IPS DF 6.9 (cell line): ENCODE measurements at regions not wholly inside any gene's neighbourhood (a gene's known extent, or its start where the extent isn't known, plus 50 kb on each side); places are given as distances from the start of the nearest gene placed in this dataset.

Experiments
- DNase-seq: peaks from one replicate; pipeline ENCODE4 v3.0.0-alpha.2; 2013; ENCODE audit warnings: low read depth, low spot score
- H3K27ac ChIP-seq: one replicate; pipeline ENCODE4 v1.5.1; 2013; ENCODE audit warnings: low read length, control low read depth
- H3K27me3 ChIP-seq: 2 replicates; pipeline ENCODE4 v1.6.1; 2013; ENCODE audit warnings: mild to moderate bottlenecking, low read length; ENCODE audit not compliant: control insufficient read depth, insufficient read depth
- H3K36me3 ChIP-seq: 2 replicates; pipeline ENCODE4 v1.6.1; 2013; ENCODE audit warnings: low read length; ENCODE audit not compliant: control insufficient read depth, insufficient read depth
- H3K4me1 ChIP-seq: 2 replicates; pipeline ENCODE4 v1.6.1; 2013; ENCODE audit warnings: low read length; ENCODE audit not compliant: control insufficient read depth, insufficient read depth
- H3K4me3 ChIP-seq: 2 replicates; pipeline ENCODE4 v1.5.1; 2013; ENCODE audit warnings: mild to moderate bottlenecking, low read length
- H3K9me3 ChIP-seq: 2 replicates; pipeline ENCODE4 v1.6.1; 2013; ENCODE audit warnings: low read length, inconsistent platforms; ENCODE audit not compliant: control insufficient read depth, insufficient read depth
- WGBS: extraction: QIAGEN DNeasy Blood & Tissue Kit; methylation state at CpG from one replicate; pipeline ENCODE4 v1.1.7; 2013; ENCODE audit warnings: mixed read lengths, missing lambda C conversion rate; ENCODE audit not compliant: insufficient read length, insufficient coverage; 5-methylcytosine and 5-hydroxymethylcytosine counted together

- Histone ChIP-seq H3K27ac (no peak overlapping the region), H3K4me1 (no peaks in the 10 kb centered on the region), H3K36me3 (no peaks in the 10 kb centered on the region), H3K27me3 (no peaks in the 10 kb centered on the region), H3K4me3 (no peak overlapping the region), H3K9me3 (no peaks in the 10 kb centered on the region)
- no CpG with 5 or more reads among the region's 2 CpGs for WGBS
- DNase-seq = no peak
Observed at GRCh38 chr2:184078496-184078895, 519.8 kb upstream of the ZNF804A start.

- Histone ChIP-seq H3K9me3 (no peaks in the 10 kb centered on the region), H3K27me3 (no peaks in the 10 kb centered on the region), H3K4me1 (no peaks in the 10 kb centered on the region), H3K36me3 (no peaks in the 10 kb centered on the region), H3K27ac (no peak overlapping the region), H3K4me3 (no peak overlapping the region)
- WGBS = no CpG with 5 or more reads among the region's 3 CpGs
- no peak for DNase-seq
Observed at GRCh38 chr2:184091456-184091855, 506.9 kb upstream of the ZNF804A start.

GRCh38 chr2:184113696-184114403 lies 484.5 kb upstream of the ZNF804A start:
- no CpG with 5 or more reads among the region's 2 CpGs for WGBS
- no peaks in the 10 kb centered on the region for H3K27me3 ChIP-seq

GRCh38 chr2:184114439-184114838 lies 483.9 kb upstream of the ZNF804A start:
- Histone ChIP-seq H3K27ac (no peak overlapping the region), H3K27me3 (no peaks in the 10 kb centered on the region), H3K4me3 (no peak overlapping the region), H3K9me3 (no peaks in the 10 kb centered on the region), H3K36me3 (no peaks in the 10 kb centered on the region), H3K4me1 (no peaks in the 10 kb centered on the region)
- no CpG with 5 or more reads among the region's 1 CpG for WGBS
- DNase-seq = no peak

More at GRCh38 chr2:184113696-184114403, 484.5 kb upstream of the ZNF804A start:
- no peaks in the 10 kb centered on the region for H3K36me3 ChIP-seq
- no peak for DNase-seq
- H3K27ac ChIP-seq = no peak overlapping the region
- no peaks in the 10 kb centered on the region for H3K4me1 ChIP-seq
- H3K9me3 ChIP-seq = no peaks in the 10 kb centered on the region
- H3K4me3 ChIP-seq = no peak overlapping the region

GRCh38 chr2:184119989-184120800 lies 478.1 kb upstream of the ZNF804A start:
- H3K4me1 ChIP-seq = no peaks in the 10 kb centered on the region
- H3K4me3 ChIP-seq = no peak overlapping the region
- H3K9me3 ChIP-seq = no peaks in the 10 kb centered on the region
- no peak overlapping the region for H3K27ac ChIP-seq
- no peaks in the 10 kb centered on the region for H3K36me3 ChIP-seq
- no CpG with 5 or more reads among the region's 1 CpG for WGBS
- DNase-seq = no peak
- H3K27me3 ChIP-seq = no peaks in the 10 kb centered on the region

GRCh38 chr2:184125867-184126266 lies 472.5 kb upstream of the ZNF804A start:
- Histone ChIP-seq H3K27ac (no peak overlapping the region), H3K9me3 (no peaks in the 10 kb centered on the region), H3K4me1 (no peaks in the 10 kb centered on the region), H3K27me3 (no peaks in the 10 kb centered on the region), H3K36me3 (no peaks in the 10 kb centered on the region), H3K4me3 (no peak overlapping the region)
- no peak for DNase-seq
- no CpG with 5 or more reads among the region's 2 CpGs for WGBS

GRCh38 chr2:184129073-184129472 lies 469.3 kb upstream of the ZNF804A start:
- no peaks in the 10 kb centered on the region for H3K4me1 ChIP-seq
- no CpG with 5 or more reads among the region's 1 CpG for WGBS
- DNase-seq = no peak
- no peaks in the 10 kb centered on the region for H3K27me3 ChIP-seq
- no peak overlapping the region for H3K4me3 ChIP-seq
- H3K9me3 ChIP-seq = no peaks in the 10 kb centered on the region
- no peaks in the 10 kb centered on the region for H3K36me3 ChIP-seq
- no peak overlapping the region for H3K27ac ChIP-seq

- Histone ChIP-seq H3K4me1 (no peaks in the 10 kb centered on the region), H3K4me3 (no peak overlapping the region), H3K27me3 (no peaks in the 10 kb centered on the region), H3K27ac (no peak overlapping the region), H3K9me3 (no peaks in the 10 kb centered on the region), H3K36me3 (no peaks in the 10 kb centered on the region)
- DNase-seq = no peak
- no CpG with 5 or more reads among the region's 1 CpG for WGBS
Observed at GRCh38 chr2:184137955-184138354, 460.4 kb upstream of the ZNF804A start.

- H3K36me3 ChIP-seq = no peaks in the 10 kb centered on the region
- H3K27me3 ChIP-seq = no peaks in the 10 kb centered on the region
- no peak for DNase-seq
- no peaks in the 10 kb centered on the region for H3K4me1 ChIP-seq
- no peaks in the 10 kb centered on the region for H3K9me3 ChIP-seq
- H3K4me3 ChIP-seq = no peak overlapping the region
- H3K27ac ChIP-seq = no peak overlapping the region
Observed at GRCh38 chr2:184141866-184142265, 456.5 kb upstream of the ZNF804A start.

GRCh38 chr2:184154438-184154837 lies 443.9 kb upstream of the ZNF804A start:
- no peak for DNase-seq
- no peak overlapping the region for H3K4me3 ChIP-seq
- H3K36me3 ChIP-seq = no peaks in the 10 kb centered on the region
- no peaks in the 10 kb centered on the region for H3K4me1 ChIP-seq
- H3K27me3 ChIP-seq = no peaks in the 10 kb centered on the region
- no peak overlapping the region for H3K27ac ChIP-seq
- no peaks in the 10 kb centered on the region for H3K9me3 ChIP-seq
- no CpG with 5 or more reads among the region's 2 CpGs for WGBS
